Forelimb muscle (tissue), 1 donor: ENCODE measurements at regions not wholly inside any gene's neighbourhood (a gene's known extent, or its start where the extent isn't known, plus 50 kb on each side); places are given as distances from the start of the nearest gene placed in this dataset.
"Not testable (repeated sequence)": the region's sequence is repeated elsewhere in the genome, so short reads cannot be mapped to it uniquely, and the experiment has no call there.

Experiments used
- DNase-seq: peaks from one replicate; pipeline ENCODE4 v3.0.0-alpha.2; 2013; ENCODE audit warnings: low read depth

DNA sequence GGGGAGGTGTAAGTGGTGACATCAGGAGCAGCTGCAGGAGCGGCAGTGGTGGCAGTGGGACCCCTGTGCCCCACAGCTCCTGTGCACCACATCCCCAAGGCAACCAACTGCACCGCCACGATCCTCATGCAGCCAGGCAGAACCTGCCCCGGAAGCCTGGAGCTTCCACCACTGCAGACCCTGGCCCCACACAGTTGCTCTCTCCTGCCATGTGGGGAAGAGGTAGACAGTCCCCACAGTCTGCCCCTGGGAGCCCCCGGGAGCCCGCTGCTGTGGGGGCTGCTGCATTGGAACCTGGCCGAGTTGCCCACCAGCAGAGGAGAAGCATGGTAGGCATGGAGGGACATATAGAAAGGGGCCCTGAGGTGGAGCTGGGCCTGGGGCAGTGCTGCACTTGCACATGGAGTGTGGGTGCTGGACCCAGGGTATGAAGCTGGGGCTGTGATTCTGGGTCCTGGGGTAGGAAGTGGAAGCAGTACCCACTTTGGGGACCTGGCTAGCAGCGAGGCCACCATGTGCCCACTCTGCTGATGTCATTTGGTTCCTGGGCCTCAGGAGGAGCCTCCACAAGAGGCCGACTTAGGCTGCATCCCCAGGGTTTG is 623.3 kb upstream of the LRRTM4 start:
- DNase-seq, result no peak

DNA sequence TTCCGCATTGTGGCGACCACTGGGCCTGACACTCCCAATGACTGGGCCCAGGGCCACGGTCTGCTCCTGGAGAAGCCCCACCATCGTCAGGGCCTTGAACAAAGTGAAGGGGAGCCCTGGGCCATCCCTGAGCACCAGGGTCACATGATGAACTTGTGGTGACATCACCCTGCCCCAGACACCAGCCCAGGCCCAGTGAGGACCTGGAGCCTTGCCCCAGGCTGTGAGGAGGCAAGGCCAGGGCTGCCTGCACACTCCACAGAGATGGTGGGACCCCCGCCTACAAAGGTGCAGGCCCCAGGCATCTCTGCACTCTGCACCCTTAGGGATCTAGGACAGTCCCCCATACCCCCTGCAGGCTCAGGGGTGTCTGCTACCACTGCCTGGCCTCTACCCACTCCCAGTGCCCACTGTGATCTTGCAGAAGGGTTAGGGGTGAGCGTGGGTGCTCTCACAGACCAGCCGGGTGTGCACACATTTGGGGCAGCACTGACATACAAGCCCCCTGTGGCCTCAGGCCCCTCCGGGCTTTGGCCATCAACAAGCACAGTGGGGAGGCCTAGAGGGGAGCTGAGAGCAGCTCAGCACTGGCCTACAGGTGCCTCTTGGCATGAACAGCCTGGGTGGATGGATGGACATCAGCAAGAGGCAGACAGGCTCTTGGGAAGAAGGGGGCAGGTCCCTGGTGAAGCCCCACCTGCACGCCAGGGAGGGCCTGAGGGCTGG is 624.0 kb upstream of the LRRTM4 start:
- no peak for DNase-seq

DNA sequence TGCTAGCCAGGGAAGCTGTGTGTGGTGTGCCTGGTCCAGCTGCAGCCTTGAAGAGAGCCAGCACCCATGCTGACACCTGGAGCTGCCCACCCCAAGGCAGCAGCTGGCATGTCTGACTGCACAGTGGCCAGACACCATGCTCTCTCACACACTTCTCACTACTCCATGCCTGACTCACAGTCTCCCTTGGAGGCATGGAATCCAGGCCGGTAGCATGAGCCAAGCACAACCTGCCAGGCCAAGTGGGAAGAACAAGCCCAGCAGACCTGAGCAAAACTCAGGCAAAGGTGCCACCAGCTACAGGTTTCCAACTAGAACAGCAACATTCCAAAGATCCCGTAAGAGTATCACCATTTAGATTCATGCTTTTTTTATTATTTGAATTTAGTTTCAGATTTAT is 625.3 kb upstream of the LRRTM4 start:
- no peak for DNase-seq

- no peak for DNase-seq
Observed at GRCh38 chr2:78154586-78154985, 632.4 kb upstream of the LRRTM4 start.

- no peak for DNase-seq
Observed at GRCh38 chr2:78162202-78162601, 640.0 kb upstream of the LRRTM4 start.

DNA sequence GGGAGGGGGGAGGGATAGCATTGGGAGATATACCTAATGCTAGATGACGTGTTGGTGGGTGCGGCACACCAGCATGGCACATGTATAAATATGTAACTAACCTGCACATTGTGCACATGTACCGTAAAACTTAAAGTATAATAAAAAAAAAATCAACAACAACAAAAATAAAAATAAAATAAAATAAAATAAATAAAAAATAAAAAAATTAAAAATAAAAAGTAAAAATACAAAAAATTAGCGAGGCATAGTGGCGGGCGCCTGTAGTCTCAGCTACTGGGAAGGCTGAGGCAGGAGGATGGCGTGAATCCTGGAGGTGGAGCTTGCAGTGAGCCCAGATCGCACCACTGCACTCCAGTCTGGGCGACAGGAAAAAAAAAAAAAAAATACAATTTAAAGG is 650.0 kb upstream of the LRRTM4 start:
- not testable (repeated sequence) for DNase-seq

- DNase-seq, result no peak
Observed at GRCh38 chr2:78175645-78176044, 653.5 kb upstream of the LRRTM4 start.

- DNase-seq, result no peak
Observed at GRCh38 chr2:78201064-78201575, 678.9 kb upstream of the LRRTM4 start.

DNA sequence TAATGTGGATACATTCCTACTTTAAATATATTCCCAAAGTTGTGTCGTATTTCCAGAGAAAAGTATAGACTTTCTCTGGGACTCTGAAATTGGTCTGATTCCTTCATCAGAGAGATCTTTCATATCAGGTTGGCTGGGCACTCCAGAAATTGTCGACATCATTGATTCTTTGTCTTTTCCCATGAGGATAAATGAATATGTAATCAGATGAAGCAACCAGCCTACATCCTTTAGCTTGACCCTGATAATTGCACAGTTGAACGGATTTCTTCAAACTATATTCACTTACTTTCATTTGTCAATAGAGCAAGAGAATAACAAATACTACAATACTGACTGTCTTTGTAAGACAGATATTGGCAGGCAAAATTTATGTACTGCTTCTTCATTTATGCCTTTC is 680.2 kb upstream of the LRRTM4 start:
- no peak for DNase-seq

- DNase-seq, result no peak
Observed at GRCh38 chr2:78202986-78203670, 681.0 kb upstream of the LRRTM4 start.

DNA sequence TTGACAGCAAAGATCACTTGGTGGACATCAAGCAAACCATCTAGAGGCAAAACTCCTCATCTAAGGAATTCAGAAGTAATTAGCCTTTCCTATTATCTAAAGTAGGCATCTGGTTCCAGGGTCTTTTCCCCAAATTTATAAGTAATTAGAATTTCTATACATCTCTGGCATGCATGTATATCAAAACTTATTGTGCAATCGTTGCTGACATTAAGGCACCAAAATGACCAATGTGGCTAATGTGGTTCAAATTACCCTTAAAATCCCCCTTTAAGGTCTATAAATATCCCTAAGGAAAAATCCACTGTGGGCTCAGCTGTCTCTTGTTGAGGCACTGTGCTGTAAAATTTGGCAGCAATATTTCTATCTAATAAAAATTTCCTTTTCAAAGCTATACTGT is 695.9 kb upstream of the LRRTM4 start:
- DNase-seq, result no peak

DNA sequence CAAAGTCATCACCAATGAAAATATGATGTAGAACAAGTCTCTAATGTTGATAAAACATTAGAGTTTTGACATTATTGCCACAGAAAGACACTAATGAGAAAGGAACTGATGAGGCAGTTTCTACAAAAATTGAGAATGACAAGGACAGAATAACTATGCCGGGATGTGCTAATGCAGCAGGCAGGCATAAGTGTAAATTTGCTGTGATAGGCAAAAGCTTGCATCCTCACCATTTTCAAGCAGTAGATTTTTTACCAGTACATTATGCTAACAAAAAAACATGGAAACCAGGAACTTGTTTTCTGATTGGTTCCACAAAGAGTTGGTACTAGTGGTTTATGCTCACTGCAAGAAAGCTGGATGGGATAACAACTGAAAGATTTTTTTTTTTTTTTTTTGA is 715.5 kb upstream of the LRRTM4 start:
- DNase-seq, result no peak

GRCh38 chr2:78245394-78246135 is 723.4 kb upstream of the LRRTM4 start:
- DNase-seq, result no peak

- no peak for DNase-seq
Observed at GRCh38 chr2:78251708-78252107, 729.5 kb upstream of the LRRTM4 start.

GRCh38 chr2:78260861-78261260 is 738.7 kb upstream of the LRRTM4 start:
- no peak for DNase-seq

DNA sequence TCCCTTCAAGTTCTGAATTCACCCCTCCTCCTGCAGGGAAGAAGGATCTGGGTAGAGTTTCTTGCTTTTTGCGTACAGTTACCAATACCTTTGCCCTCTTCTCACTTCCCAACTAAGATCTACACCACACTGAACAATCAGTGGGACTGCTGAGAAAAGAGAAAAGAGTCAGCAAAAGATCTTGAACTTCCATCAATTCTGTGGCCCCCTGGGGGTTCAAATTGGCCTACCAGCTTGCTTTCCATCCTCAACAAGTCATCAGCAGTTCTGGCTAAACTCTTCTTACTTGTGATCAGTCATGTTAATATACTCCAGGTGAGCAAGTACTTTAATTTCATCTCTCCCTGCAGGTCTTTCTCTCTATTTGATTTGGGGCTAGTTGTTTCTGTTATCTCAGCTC is 739.3 kb upstream of the LRRTM4 start:
- DNase-seq, result no peak

GRCh38 chr2:78262089-78262488 is 739.9 kb upstream of the LRRTM4 start:
- not testable (repeated sequence) for DNase-seq

GRCh38 chr2:78262713-78263375 is 740.7 kb upstream of the LRRTM4 start:
- DNase-seq, result no peak

- DNase-seq, result no peak
Observed at GRCh38 chr2:78263571-78263970, 741.4 kb upstream of the LRRTM4 start.

DNA sequence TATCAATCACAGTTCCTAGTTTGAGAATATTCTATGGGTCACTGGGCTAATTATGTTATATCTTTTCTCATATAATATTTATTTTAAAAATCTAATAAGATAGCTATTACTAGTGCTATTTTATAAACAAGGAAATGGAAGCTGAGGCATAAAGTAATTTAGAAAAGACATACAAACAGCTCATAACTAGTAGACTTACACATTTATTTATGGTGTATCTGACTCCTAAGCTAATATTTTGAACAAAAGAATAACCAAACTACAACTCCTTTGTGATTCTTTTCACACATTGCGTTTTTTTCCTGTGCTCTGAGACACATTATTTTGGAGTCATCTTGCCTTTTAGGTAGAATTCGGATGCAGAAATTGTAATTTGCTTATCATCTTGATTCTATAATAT is 742.0 kb upstream of the LRRTM4 start:
- no peak for DNase-seq

DNA sequence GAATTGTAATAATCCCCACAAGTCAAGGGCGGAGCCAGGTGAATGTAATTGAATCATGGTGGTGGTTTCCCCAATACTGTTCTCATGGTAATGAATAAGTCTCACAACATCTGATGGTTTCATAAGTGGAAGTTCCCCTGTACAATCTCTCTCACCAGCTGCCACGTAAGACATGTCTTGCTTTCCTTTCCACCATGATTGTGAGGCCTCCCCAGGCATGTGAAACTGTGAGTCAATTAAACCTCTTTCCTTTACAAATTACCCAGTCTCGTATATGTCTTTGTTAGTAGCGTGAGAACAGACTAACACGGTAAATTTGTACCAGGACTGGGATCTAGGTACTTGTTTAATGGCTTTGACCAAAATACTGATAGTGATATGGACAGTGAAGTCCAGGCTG is 744.3 kb upstream of the REG3G start:
- DNase-seq, result no peak
